Renal cortex interstitium (tissue), 11 donors: ENCODE measurements at regions not wholly inside any gene's neighbourhood (a gene's known extent, or its start where the extent isn't known, plus 50 kb on each side); places are given as distances from the start of the nearest gene placed in this dataset.
"Not testable (repeated sequence)": the region's sequence is repeated elsewhere in the genome, so short reads cannot be mapped to it uniquely, and the experiment has no call there.

Source experiments
- DNase-seq, 11 donors: peaks; one replicate each; pipeline ENCODE4 v3.0.0-alpha.2; 2013; ENCODE audit warnings: low read depth in 9 of 11, low spot score in 4 of 11; ENCODE audit errors: extremely low read depth in 1 of 11

- DNase-seq, result no peak
These were observed 211.8 kb downstream of the RBM26 start for GRCh38 chr13:79194272-79194671.

DNA sequence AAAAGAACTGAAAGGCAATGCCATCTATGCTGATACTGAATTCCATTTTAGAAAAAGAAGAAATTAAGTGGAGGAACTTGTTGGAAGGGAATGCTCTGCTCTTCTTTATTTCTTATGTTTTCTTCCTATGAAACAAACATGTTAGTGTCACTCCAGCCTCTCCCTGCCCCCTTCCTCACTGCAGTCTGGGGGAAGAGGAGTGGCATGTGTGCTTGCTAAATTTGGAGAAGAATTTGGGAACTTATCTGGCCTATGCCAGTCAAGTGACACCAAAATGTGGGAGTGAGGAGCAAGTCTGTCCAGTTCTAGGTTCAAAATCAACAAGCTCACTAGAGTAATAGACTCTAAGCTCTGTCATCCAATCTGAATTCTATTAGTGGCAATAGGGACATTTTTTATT lies 214.6 kb downstream of the RBM26 start:
- DNase-seq, result no peak

DNA sequence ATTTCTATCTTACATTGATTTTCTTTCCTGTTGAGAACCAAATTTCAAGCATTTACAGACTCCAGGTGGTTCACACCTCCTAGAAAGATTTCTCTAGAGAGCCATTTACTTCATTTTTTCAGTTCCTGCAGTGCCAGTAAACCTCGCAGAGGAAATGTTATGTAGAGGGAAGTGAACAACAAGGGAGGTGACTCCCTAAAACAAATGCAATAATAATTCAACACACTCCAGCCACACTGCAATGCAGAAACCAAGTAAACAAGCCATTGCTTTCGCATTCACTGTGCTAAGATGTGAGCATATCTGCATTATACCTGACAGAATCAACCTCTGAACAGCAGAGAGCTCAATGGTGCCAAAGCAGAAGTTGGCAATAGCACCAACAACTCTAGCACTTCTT lies 215.1 kb downstream of the RBM26 start:
- no peak for DNase-seq

DNA sequence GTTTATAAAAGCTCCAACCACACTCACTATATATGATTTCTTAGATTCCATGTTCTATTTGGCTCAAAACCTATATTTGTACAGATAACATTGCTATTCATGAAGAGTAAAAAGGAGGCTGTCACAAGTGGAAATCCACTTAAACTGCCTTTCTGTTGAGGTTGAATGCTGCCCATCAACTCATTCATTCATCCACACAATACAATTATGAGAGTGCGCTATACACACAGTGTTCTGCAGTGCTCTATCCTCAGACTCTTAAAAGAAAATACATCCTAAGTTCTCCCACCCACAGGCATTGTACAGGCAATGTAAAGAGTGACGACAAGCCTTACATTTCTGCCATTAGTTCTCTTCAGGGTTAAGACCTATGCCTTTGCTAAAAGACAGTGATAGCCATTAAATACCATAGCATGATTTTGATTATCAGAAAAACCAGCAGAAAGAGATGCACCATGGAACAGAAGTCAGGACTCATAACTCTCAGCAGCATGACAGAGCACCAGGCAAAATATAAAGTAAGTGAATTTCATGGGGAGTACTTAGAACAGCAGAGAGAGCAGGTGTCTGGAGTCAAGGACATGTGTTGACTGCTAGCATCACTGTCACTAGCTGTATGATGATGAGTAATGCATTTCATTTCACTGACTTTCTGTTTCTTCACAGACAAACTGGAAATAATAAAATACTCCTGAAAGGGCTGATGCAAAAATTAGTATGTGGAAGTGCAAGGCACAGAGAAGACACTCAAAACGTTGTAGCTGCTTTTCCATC lies 218.0 kb downstream of the RBM26 start:
- DNase-seq, result no peak

DNA sequence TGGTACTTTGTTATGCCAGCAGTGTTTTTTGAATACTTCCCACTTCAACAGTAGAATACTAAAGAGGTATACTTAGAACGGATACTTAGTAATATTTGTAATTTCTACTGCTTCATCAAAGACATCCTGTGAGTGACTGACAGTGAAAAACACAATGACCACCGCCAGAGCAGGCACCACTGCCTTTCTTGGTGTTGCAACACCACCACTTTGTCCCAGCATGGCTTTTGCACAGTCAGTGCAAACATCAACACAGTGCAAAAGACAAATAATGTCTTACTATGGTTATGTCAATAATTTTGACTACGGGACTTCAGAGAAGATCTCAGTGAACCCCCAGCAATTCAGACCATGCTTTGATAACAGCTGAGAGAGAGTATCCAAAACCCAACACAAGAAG lies 220.5 kb downstream of the RBM26 start:
- no peak for DNase-seq

GRCh38 chr13:79183231-79183630 lies 222.8 kb downstream of the RBM26 start:
- no peak for DNase-seq

GRCh38 chr13:79173691-79174090 lies 232.4 kb downstream of the RBM26 start:
- DNase-seq, result not testable (repeated sequence)

DNA sequence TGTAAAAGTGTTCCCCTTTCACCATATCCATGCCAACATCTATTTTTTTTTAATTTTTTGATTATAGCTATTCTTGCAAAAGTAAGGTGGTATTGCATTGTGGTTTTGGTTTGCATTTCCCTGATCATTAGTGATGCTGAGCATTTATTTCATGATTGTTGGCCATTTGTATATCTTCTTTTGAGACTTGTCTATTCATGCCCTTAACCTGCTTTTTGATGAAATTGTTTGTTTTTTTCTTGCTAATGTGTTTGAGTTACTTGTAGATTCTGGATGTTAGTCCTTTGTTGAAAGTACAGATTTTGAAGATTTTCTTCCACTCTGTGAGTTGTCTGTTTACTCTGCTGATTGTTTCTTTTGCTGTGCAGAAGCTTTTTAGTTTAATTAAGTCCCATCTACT lies 233.1 kb downstream of the RBM26 start:
- not testable (repeated sequence) for DNase-seq

GRCh38 chr13:79171141-79172061 lies 234.7 kb downstream of the RBM26 start:
- DNase-seq, result no peak

DNA sequence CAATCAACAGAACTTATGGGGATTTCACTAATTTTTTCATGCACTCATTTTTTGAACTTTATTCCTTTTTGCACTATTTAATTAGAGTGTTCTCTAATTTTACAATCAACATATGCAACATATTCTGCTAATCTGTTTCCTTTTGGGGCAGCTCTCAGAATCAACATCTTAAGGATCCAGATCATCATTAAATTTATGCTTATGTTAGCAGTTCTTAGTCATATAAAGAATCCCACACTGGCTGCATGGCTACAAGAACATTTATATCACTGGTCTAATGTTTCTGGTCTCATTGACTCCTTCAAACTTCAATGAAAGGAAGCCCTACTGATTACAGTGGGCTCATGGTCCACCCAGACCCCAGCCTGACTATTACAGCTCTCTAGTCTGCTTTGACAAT lies 245.2 kb downstream of the RBM26 start:
- no peak for DNase-seq

DNA sequence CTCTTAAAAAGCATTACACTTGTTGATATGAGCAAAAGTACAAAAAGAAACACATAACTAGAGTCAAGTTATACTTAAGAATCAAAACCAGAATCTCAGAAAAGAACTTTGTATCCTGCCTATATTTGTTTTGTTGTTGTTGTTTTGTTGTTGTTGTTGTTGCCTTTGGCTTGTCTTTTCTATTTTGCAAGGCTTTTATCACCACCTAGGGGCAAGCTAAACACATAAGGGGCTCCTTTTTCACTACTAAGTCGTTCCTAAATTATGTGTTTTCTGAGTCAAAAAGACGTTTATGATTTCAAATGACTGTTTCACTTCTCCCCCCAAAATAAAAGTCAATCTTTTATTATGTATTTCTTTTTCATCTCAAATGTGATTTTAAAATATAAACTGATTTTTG lies 250.2 kb downstream of the RBM26 start:
- DNase-seq, result no peak

DNA sequence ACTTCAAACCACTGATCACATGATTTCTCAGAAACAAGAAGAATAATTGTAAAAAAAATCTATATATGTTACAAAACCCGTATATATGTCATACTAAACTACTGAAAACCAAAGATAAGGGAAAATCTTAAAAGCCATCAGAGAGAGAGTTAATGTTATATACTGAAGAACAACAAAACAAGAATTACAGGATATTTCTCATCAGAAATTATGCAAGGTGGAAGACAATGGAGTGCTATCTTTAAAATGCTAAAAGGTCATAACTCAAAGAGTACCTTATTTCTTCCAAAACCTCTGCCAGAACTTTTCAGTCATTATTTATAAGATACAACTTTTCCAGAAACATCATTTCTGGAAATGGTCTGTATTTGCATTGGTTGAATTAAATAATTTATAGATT lies 256.8 kb downstream of the RBM26 start:
- no peak for DNase-seq

GRCh38 chr13:79141082-79141481 lies 265.0 kb downstream of the RBM26 start:
- DNase-seq, result no peak

DNA sequence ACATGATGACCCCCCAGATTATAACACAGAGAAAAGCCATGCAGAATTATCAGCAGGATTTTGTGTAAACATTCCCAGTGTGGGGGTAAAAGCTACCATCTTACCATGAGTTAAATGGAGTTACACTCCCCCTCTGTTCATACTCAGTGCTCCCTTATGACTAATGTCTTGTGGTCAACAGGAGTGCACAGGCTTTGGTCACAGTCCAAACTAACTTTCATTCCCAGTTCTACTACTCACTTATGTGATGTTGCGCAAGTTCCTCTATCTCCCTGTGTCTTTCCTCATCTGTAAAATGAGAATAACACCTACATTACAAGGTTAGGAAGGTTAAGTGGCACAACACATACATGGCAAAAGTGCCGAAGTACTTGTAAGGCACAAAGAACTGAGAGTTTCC lies 277.9 kb downstream of the RBM26 start:
- DNase-seq, result no peak

DNA sequence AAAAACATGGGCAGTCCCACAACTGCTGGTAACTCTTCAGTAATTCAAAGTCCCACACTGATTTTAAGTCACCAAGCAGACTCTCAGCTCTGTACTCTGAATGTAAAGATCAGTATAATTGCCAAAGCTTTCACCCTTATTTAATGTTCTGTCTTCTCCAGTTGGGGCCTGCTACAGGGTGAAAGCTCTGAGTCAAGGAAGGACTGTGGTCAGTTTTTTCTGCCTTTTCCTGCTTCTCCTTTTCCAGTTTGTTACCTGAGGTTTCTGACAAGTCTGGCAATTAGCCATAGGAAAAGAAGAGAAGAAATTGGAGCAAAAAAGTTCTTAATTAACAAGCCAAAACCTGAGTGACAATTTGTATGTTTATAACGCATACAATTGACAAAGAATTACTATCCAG lies 279.3 kb downstream of the RBM26 start:
- no peak for DNase-seq

DNA sequence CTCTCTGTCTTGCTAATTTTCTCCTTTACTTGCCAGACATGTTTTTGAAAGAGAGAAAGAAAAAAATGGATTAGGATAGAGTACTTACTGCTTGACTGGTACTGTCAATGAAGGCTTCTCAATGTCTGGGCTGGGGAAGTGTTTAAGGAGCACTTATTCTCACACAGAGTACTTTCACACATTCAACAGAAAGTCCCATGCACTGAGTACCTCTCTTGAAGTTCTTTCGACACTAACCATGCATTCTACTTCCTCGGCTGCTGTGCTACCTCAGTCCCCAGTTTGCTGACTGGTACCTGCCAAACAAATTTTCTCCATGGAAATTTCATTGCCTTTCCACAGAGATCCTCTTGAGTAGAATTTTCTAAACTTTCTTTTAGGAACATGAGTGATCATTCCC lies 281.9 kb downstream of the RBM26 start:
- DNase-seq, result no peak

DNA sequence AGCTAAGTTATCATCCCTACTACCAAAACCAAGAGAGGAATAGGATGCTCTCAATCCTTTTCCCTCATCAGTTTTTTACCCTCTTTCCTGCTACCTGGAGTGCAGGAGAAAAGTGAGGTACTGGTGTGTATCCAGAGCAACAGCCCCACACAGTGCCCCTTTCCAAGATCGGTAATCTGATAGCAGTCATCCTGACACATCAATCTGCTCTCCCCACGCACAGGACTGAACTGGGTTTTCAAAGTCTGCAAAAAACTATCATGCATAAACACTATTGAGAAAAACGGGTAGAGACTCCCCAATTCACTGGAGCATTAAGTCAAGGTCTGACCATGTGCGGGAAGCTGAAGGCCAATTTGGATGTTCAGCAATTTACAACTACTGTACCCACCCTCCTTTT lies 284.8 kb downstream of the RBM26 start:
- peak in 8 of 11 donors; percentile 1 to 29 (median 13) for DNase-seq

DNA sequence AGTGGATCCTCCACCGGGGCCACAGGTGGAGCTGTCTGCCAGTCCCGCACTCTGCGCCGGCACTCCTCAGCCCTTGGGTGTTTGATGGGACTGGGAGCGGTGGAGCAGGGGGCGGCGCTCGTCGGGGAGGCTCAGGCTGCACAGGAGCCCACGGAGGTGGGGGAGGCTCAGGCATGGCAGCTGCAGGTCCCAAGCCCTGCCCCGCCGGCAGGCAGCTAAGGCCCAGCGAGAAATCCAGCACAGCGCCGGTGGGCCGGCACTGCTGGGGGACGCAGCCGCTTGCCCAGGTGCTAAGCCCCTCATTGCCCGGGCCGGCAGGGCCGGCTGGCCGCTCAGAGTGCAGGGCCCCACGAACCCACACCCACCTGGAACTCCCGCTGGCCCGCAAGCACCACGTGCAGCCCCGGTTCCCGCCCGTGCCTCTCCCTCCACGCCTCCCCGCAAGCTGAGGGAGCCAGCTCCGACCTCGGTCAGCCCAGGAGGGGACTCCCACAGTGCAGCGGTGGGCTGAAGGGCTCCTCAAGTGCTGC lies 286.4 kb downstream of the RBM26 start:
- DNase-seq, result no peak

GRCh38 chr13:79112016-79112415 lies 294.0 kb downstream of the RBM26 start:
- DNase-seq, result no peak
